B cell (primary cell): ENCODE measurements at regions not wholly inside any gene's neighbourhood (a gene's known extent, or its start where the extent isn't known, plus 50 kb on each side); places are given as distances from the start of the nearest gene placed in this dataset.

Source experiments
- ATAC-seq: fragments of 200-7000 bp; cut with Tn5 transposase; one replicate; pipeline ENCODE4 v1.10.0; 2021; ENCODE audit warnings: low read depth, mild to moderate bottlenecking, moderate number of reproducible peaks, moderate library complexity
- CTCF ChIA-PET: fragments of 350-600 bp; sonication (Branson Sonifier 250); formaldehyde crosslinking; loops from one replicate; lab custom pipeline; 2021; ENCODE audit warnings: antibody characterized with exemption, inconsistent platforms; lab: Charles Lee
- POLR2A ChIA-PET: fragments of 350-600 bp; sonication (Branson Sonifier 250); formaldehyde crosslinking; loops from one replicate; lab custom pipeline; 2021; ENCODE audit warnings: antibody characterized with exemption; lab: Charles Lee
- DNase-seq: peaks from one replicate; pipeline ENCODE4 v3.0.0; 2013
- H2AFZ ChIP-seq: 2 replicates; pipeline ENCODE4 v1.6.1; 2012; ENCODE audit warnings: mild to moderate bottlenecking, low read depth, low read length; ENCODE audit not compliant: insufficient read depth, poor library complexity, severe bottlenecking
- H3K27ac ChIP-seq, 2 donors: 1 replicate in 1 of 2; 2 replicates in 1 of 2; pipeline ENCODE4 v1.5.1; 2012 to 2013; ENCODE audit warnings: low read length in 2 of 2, mild to moderate bottlenecking in 2 of 2, moderate library complexity in 1 of 2
- H3K27me3 ChIP-seq, 4 experiments: fragments of 200-600 bp in 1 of 4; sonication (generic) in 1 of 4; replicated peaks in 1 of 4; 1 replicate in 2 of 4; 2 replicates in 2 of 4; pipeline versions ENCODE4 v1.6.1 to v1.7.0; 2013 to 2016; ENCODE audit warnings: low read length in 3 of 4, mild to moderate bottlenecking in 2 of 4, mixed read lengths in 1 of 4, moderate library complexity in 1 of 4; ENCODE audit not compliant: insufficient read depth in 4 of 4, control insufficient read depth in 3 of 4; ENCODE audit errors: control extremely low read depth in 1 of 4
- H3K36me3 ChIP-seq, 2 experiments: replicated peaks in 1 of 2; 1 replicate in 1 of 2; 2 replicates in 1 of 2; pipeline versions ENCODE4 v1.6.1 to v1.7.1; 2013; ENCODE audit warnings: low read length in 1 of 2; ENCODE audit not compliant: insufficient read depth in 2 of 2, control insufficient read depth in 1 of 2; ENCODE audit errors: control extremely low read depth in 1 of 2, extremely low read depth in 1 of 2
- H3K4me1 ChIP-seq, 2 donors: fragments of 200-600 bp in 1 of 2; sonication (generic) in 1 of 2; 1 replicate in 1 of 2; 2 replicates in 1 of 2; pipeline versions ENCODE4 v1.5.1 to v1.6.1; 2013 to 2017; ENCODE audit warnings: low read length in 2 of 2; ENCODE audit not compliant: control insufficient read depth in 2 of 2, insufficient read depth in 2 of 2
- H3K4me2 ChIP-seq: replicated peaks from 2 replicates; pipeline ENCODE3; 2012; ENCODE audit warnings: mild to moderate bottlenecking, low read depth, low read length; ENCODE audit not compliant: poor library complexity, severe bottlenecking
- H3K4me3 ChIP-seq, 5 experiments: fragments of 200-600 bp in 1 of 5; sonication (generic) in 1 of 5; 1 replicate in 3 of 5; 2 replicates in 2 of 5; pipeline versions ENCODE4 v1.5.1 to v1.7.0; 2011 to 2016; ENCODE audit warnings: low read length in 4 of 5, mild to moderate bottlenecking in 4 of 5, low read depth in 2 of 5, control low read depth in 1 of 5, moderate library complexity in 1 of 5; ENCODE audit not compliant: insufficient read depth in 1 of 5; ENCODE audit errors: control extremely low read depth in 1 of 5, extremely low read depth in 1 of 5
- H3K79me2 ChIP-seq: fragments of 200-600 bp; sonication (generic); one replicate; pipeline ENCODE4 v1.6.0; 2016; ENCODE audit warnings: low read length; ENCODE audit not compliant: control insufficient read depth, insufficient read depth
- H3K9ac ChIP-seq: fragments of 200-600 bp; sonication (generic); 2 replicates; pipeline ENCODE4 v1.6.1; 2017; ENCODE audit warnings: mild to moderate bottlenecking, low read length, moderate library complexity
- H3K9me3 ChIP-seq, 3 donors: one replicate each; pipeline versions ENCODE4 v1.6.1 to v1.7.1; 2013; ENCODE audit warnings: low read length in 2 of 3; ENCODE audit not compliant: control insufficient read depth in 2 of 3, insufficient read depth in 1 of 3; ENCODE audit errors: control extremely low read depth in 1 of 3
- H4K20me1 ChIP-seq: 2 replicates; pipeline ENCODE4 v1.6.0; 2012; ENCODE audit warnings: mild to moderate bottlenecking, low read length; ENCODE audit not compliant: insufficient read depth, control insufficient read depth, poor library complexity, severe bottlenecking
- H3K27ac Mint-ChIP-seq: one replicate; pipeline ENCODE4 v1.8.0; 2021; ENCODE audit warnings: mixed read lengths
- H3K27me3 Mint-ChIP-seq: one replicate; pipeline ENCODE4 v1.8.0; 2021; ENCODE audit warnings: mixed read lengths
- H3K4me1 Mint-ChIP-seq: one replicate; pipeline ENCODE4 v1.8.0; 2021; ENCODE audit warnings: mixed read lengths
- H3K4me3 Mint-ChIP-seq: one replicate; pipeline ENCODE4 v1.8.0; 2021; ENCODE audit warnings: mixed read lengths
- H3K9me3 Mint-ChIP-seq: one replicate; pipeline ENCODE4 v1.8.0; 2022; ENCODE audit warnings: mixed read lengths; ENCODE audit not compliant: insufficient read depth
- CTCF ChIP-seq: fragments of 200-600 bp; IDR thresholded peaks from one replicate; pipeline ENCODE4 v1.8.0; 2022; ENCODE audit warnings: antibody characterized with exemption, mild to moderate bottlenecking
- EZH2 ChIP-seq: IDR thresholded peaks from 2 replicates; pipeline ENCODE4 v1.6.1; 2012; ENCODE audit warnings: borderline replicate concordance, low read depth, mild to moderate bottlenecking, moderate library complexity, low read length; ENCODE audit not compliant: insufficient read depth, poor library complexity, severe bottlenecking
- WGBS: methylation state at CpG from one replicate; pipeline ENCODE4 v1.1.5; 2013; ENCODE audit warnings: missing lambda C conversion rate; ENCODE audit not compliant: insufficient coverage; 5-methylcytosine and 5-hydroxymethylcytosine counted together
- intact Hi-C: fragments of 100-400 bp; cut with micrococcal nuclease; formaldehyde crosslinking; loops from one replicate; pipeline ENCODE4 v1.10.0; 2022

DNA sequence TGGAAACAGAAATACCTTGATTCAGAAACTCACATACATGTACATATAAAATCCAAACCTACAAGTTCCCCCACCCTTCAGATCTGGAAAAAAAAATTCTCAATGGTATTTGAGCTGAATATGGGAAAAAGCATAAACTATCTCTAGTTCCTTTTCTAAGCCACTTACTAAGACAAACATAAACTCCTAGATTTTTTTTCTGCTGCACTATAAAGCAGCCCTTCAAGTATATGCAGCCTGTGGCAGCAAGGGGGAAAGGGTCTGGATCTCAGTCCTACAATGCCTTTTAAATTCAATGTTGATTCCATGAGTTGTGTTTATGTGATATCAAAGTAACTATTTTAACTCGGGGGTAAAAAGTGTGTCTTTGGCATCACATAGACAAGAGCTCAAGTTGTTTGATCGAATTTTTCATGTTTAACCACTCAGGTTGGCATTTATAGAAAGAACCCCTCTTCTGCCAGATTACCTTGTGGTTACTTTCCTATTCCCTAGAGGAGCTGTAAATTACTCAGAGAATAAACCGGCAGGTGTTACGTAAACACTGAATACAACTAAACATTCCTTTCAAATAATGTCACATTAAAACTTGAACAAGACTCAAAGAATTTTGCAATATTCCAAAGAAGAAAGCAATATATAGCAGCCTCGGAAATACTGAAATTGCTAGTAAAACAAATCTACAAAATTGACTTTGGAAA, 91.8 kb upstream of the FER start:
- Histone ChIP-seq H3K27ac (no peak overlapping the region), H4K20me1 (no peaks in the 10 kb centered on the region), H3K4me3 (no peak overlapping the region), H3K27me3 (peaks cover 0 to 3% (median 0%) of the 10 kb centered on the region in 4 experiments), H2AFZ (no peak overlapping the region), H3K9me3 (no peaks in the 10 kb centered on the region), H3K36me3 (no peaks in the 10 kb centered on the region), H3K4me1 (no peaks in the 10 kb centered on the region), H3K79me2 (no peaks in the 10 kb centered on the region), H3K9ac (no peak overlapping the region), H3K4me2 (no peak overlapping the region)
- Mint-ChIP-seq H3K4me1 (no peaks in the 10 kb centered on the region), H3K27ac (no peak overlapping the region), H3K27me3 (peaks cover 31% of the 10 kb centered on the region), H3K4me3 (no peak overlapping the region), H3K9me3 (no peaks in the 10 kb centered on the region)
- no CpG with 5 or more reads among the region's 5 CpGs for WGBS
- ChIA-PET CTCF (interaction anchor here (1.0 kb wide), 1 partner anchor 13 kb away, joined by 3 read pairs; no protein-coding TSS in a partner anchor), POLR2A (interaction anchor here (0.7 kb wide), 1 partner anchor 154 kb away, joined by 5 read pairs; no protein-coding TSS in a partner anchor)
- TF ChIP-seq EZH2 (no peak), CTCF (no peak)
- DNase-seq (no peak), ATAC-seq (no peak)
- intact Hi-C loops: no loop called here

DNA sequence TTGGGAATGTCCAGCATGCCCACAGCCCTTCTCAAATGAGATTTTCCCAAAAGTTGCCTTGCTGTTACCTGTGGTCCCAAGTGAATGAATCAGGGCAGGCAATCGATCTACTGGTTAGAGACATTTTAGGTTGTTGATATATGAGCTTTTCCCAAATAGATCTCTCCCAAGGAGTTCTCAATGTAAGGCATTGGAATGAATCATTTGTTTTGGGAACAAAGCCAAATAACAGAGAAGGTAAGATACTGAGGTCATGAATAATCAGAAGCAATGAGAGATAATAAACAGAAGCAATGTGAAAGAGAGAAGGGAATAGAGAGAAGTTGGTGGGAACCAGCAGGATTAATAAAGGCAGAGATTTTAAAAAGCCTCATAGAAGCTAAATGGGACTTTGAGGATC, 93.6 kb upstream of the FER start:
- intact Hi-C loops: no loop called here
- ChIA-PET CTCF (interaction anchor here (1.0 kb wide), 1 partner anchor 12 kb away, joined by 4 read pairs; no protein-coding TSS in a partner anchor), POLR2A (no interaction called here)
- peaks cover 23% of the 10 kb centered on the region for H3K27me3 Mint-ChIP-seq
- H3K4me3 ChIP-seq: no peak overlapping the region
- H3K9me3 Mint-ChIP-seq: no peaks in the 10 kb centered on the region
- no peak overlapping the region for H3K4me2 ChIP-seq
- no peaks in the 10 kb centered on the region for H3K79me2 ChIP-seq
- H3K4me3 Mint-ChIP-seq: no peak overlapping the region
- no peak for TF ChIP-seq EZH2
- no peak for TF ChIP-seq CTCF
- no peak for ATAC-seq
- no peak overlapping the region for H3K27ac ChIP-seq
- no peaks in the 10 kb centered on the region for H4K20me1 ChIP-seq
- no peak overlapping the region for H2AFZ ChIP-seq
- no peaks in the 10 kb centered on the region for H3K36me3 ChIP-seq
- H3K27me3 ChIP-seq: peaks cover 0 to 3% (median 0%) of the 10 kb centered on the region in 4 experiments
- WGBS: no CpG with 5 or more reads among the region's 1 CpG
- H3K4me1 ChIP-seq: no peaks in the 10 kb centered on the region
- H3K9me3 ChIP-seq: no peaks in the 10 kb centered on the region
- no peaks in the 10 kb centered on the region for H3K4me1 Mint-ChIP-seq
- no peak overlapping the region for H3K9ac ChIP-seq
- DNase-seq: no peak
- no peak overlapping the region for H3K27ac Mint-ChIP-seq
